HCT116 (cell line): ENCODE measurements at regions not wholly inside any gene's neighbourhood (a gene's known extent, or its start where the extent isn't known, plus 50 kb on each side); places are given as distances from the start of the nearest gene placed in this dataset.

Experiments
- ATAC-seq: fragments of 200-7000 bp; cut with Tn5 transposase; 2 replicates; pipeline ENCODE4 v1.9.1; 2020; ENCODE audit warnings: mild to moderate bottlenecking, moderate library complexity
- BruUV-seq: library from RNA; stranded (reverse); fragments of 400-500 nt; replicated peaks from 2 replicates; lab custom pipeline; 2021; lab: Mats Ljungman, UMichigan
- CTCF ChIA-PET: fragments of 300-600 bp; sonication (Branson Sonifier 250); formaldehyde crosslinking; loops from one replicate; lab custom pipeline; 2021; ENCODE audit warnings: antibody characterized with exemption; lab: Charles Lee
- POLR2A ChIA-PET: fragments of 300-600, 350-600 bp; sonication (Branson Sonifier 250); formaldehyde crosslinking; loops from one replicate; lab custom pipeline; 2021; ENCODE audit warnings: antibody characterized with exemption; lab: Charles Lee
- RAD21 ChIA-PET, 2 experiments: fragments of 300-600 bp; sonication (Branson Sonifier 250); formaldehyde crosslinking; loops; one replicate each; lab custom pipeline; 2023; ENCODE audit warnings: low total read pairs in 2 of 2; ENCODE audit not compliant: uncharacterized antibody in 2 of 2, unreplicated experiment in 2 of 2, low non-redundant PET in 1 of 2; lab: Charles Lee
- DNase-seq: peaks from one replicate; pipeline ENCODE4 v3.0.0-alpha.2; 2010; ENCODE audit warnings: low read depth, low spot score
- H2AFZ ChIP-seq: fragments of 200-600 bp; shearing (Covaris generic), sonication (generic); 2 replicates; pipeline ENCODE4 v1.6.1; 2017; ENCODE audit warnings: low read depth, mixed run types, mixed read lengths, antibody characterized with exemption, low read length; ENCODE audit not compliant: poor library complexity, severe bottlenecking
- H3K27ac ChIP-seq: 2 replicates; pipeline ENCODE4 v1.5.1; 2012; ENCODE audit warnings: low read depth, low read length
- H3K27me3 ChIP-seq: fragments of 200-600 bp; sonication (generic); 2 replicates; pipeline ENCODE4 v1.6.1; 2016; ENCODE audit warnings: mixed run types, low read length, mixed read lengths; ENCODE audit not compliant: insufficient read depth
- H3K36me3 ChIP-seq, 2 experiments: fragments of 200-500 bp in 1 of 2; fragments of 200-600 bp in 1 of 2; sonication (Bioruptor generic) in 1 of 2; sonication (generic) in 1 of 2; 2 replicates each; pipeline versions ENCODE4 v1.5.1 to v1.6.1; 2014 to 2016; ENCODE audit warnings: low read length in 2 of 2, inconsistent platforms in 1 of 2, mixed read lengths in 1 of 2, mixed run types in 1 of 2; ENCODE audit not compliant: insufficient read depth in 2 of 2, control insufficient read depth in 1 of 2
- H3K4me1 ChIP-seq, 2 experiments: fragments of 200-600 bp in 1 of 2; sonication (generic) in 1 of 2; 2 replicates each; pipeline versions ENCODE4 v1.5.1 to v1.6.1; 2012 to 2017; ENCODE audit warnings: low read length in 2 of 2, inconsistent platforms in 1 of 2, mild to moderate bottlenecking in 1 of 2, mixed read lengths in 1 of 2, mixed run types in 1 of 2, moderate library complexity in 1 of 2; ENCODE audit not compliant: insufficient read depth in 2 of 2, control insufficient read depth in 1 of 2
- H3K4me2 ChIP-seq: fragments of 200-600 bp; sonication (generic); 2 replicates; pipeline ENCODE4 v1.6.1; 2017; ENCODE audit warnings: mixed run types, low read length, mixed read lengths
- H3K4me3 ChIP-seq, 2 experiments: fragments of 200-600 bp in 1 of 2; sonication (generic) in 1 of 2; replicated peaks in 1 of 2; 2 replicates each; pipeline ENCODE4 v1.5.1; 2011 to 2016; ENCODE audit warnings: low read length in 2 of 2, control low read depth in 1 of 2, low read depth in 1 of 2, mild to moderate bottlenecking in 1 of 2, mixed read lengths in 1 of 2, mixed run types in 1 of 2
- H3K79me2 ChIP-seq: fragments of 200-600 bp; sonication (generic); 2 replicates; pipeline ENCODE4 v1.6.1; 2017; ENCODE audit warnings: mild to moderate bottlenecking, mixed run types, low read length, moderate library complexity, mixed read lengths; ENCODE audit not compliant: insufficient read depth
- H3K9ac ChIP-seq: fragments of 200-600 bp; sonication (generic); 2 replicates; pipeline ENCODE4 v1.6.1; 2016; ENCODE audit warnings: low read length, mixed read lengths
- H3K9me2 ChIP-seq: fragments of 200-600 bp; sonication (generic), shearing (Covaris generic); 2 replicates; pipeline ENCODE4 v1.6.1; 2017; ENCODE audit warnings: mixed run types, mild to moderate bottlenecking, moderate library complexity; ENCODE audit not compliant: insufficient read depth
- H3K9me3 ChIP-seq, 2 experiments: fragments of 200-500 bp in 1 of 2; fragments of 200-600 bp in 1 of 2; sonication (Bioruptor generic) in 1 of 2; sonication (generic) in 1 of 2; 2 replicates each; pipeline ENCODE4 v1.6.1; 2014 to 2017; ENCODE audit warnings: low read length in 2 of 2, mixed read lengths in 2 of 2, inconsistent platforms in 1 of 2, low read depth in 1 of 2, mild to moderate bottlenecking in 1 of 2, mixed run types in 1 of 2, moderate library complexity in 1 of 2; ENCODE audit not compliant: control insufficient read depth in 1 of 2, insufficient read depth in 1 of 2
- H4K20me1 ChIP-seq: fragments of 200-600 bp; sonication (generic), shearing (Covaris generic); 2 replicates; pipeline ENCODE4 v1.6.1; 2017; ENCODE audit warnings: mixed run types, mild to moderate bottlenecking, moderate library complexity; ENCODE audit not compliant: insufficient read depth
- CEBPB ChIP-seq: IDR thresholded peaks from 2 replicates; pipeline ENCODE4 v1.6.1; 2012; ENCODE audit warnings: low read depth
- ELF1 ChIP-seq: IDR thresholded peaks from 2 replicates; pipeline ENCODE4 v1.6.1; 2012; ENCODE audit warnings: low read depth, borderline replicate concordance
- EZH2 ChIP-seq: fragments of 200-600 bp; sonication (generic); IDR thresholded peaks from 2 replicates; pipeline ENCODE4 v1.6.1; 2017; ENCODE audit warnings: antibody characterized with exemption, mixed run types
- JUND ChIP-seq: IDR thresholded peaks from 2 replicates; pipeline ENCODE4 v1.6.1; 2012
- POLR2A ChIP-seq: IDR thresholded peaks from 2 replicates; pipeline ENCODE4 v1.7.0; 2011; ENCODE audit warnings: borderline replicate concordance; ENCODE audit not compliant: insufficient read depth, insufficient read length; ENCODE audit errors: extremely low read depth
- POLR2AphosphoS5 ChIP-seq: IDR thresholded peaks from 2 replicates; pipeline ENCODE4 v1.6.1; 2011; ENCODE audit warnings: mild to moderate bottlenecking, low read depth, low read length, moderate library complexity
- SP1 ChIP-seq: IDR thresholded peaks from 2 replicates; pipeline ENCODE4 v1.6.1; 2012; ENCODE audit warnings: low read depth
- SRF ChIP-seq: IDR thresholded peaks from 2 replicates; pipeline ENCODE4 v1.6.1; 2012; ENCODE audit warnings: low read depth
- YY1 ChIP-seq: IDR thresholded peaks from 2 replicates; pipeline ENCODE4 v1.6.1; 2011; ENCODE audit warnings: low read length, low read depth, moderate library complexity, mild to moderate bottlenecking; ENCODE audit not compliant: insufficient replicate concordance; ENCODE audit errors: extremely low read depth
- ZFX ChIP-seq: fragments of 450-650 bp; IDR thresholded peaks from 2 replicates; pipeline ENCODE4 v1.6.1; 2017
- ZNF274 ChIP-seq: fragments of 200-500 bp; sonication (Bioruptor generic); IDR thresholded peaks from 2 replicates; pipeline ENCODE4 v1.6.1; 2014; ENCODE audit warnings: mild to moderate bottlenecking, low read depth, low read length, inconsistent platforms
- intact Hi-C: fragments of 100-400 bp; cut with micrococcal nuclease; formaldehyde crosslinking; loops from 2 replicates; pipeline ENCODE4 v1.10.0; 2022
- TF ChIP-seq, protein P1 (sequence below): IDR thresholded peaks from 2 replicates; pipeline ENCODE4 v1.6.1; 2012
- TF ChIP-seq, protein P2 (sequence below), 3 experiments: fragments of 200-600 bp in 1 of 3; sonication (generic) in 1 of 3; IDR thresholded peaks in 2 of 3; conservative IDR thresholded peaks in 1 of 3; 2 replicates each; pipeline ENCODE4 v1.5.1; 2012 to 2017; ENCODE audit warnings: low read depth in 2 of 3, low read length in 2 of 3, antibody characterized with exemption in 1 of 3, borderline replicate concordance in 1 of 3, control low read depth in 1 of 3, mild to moderate bottlenecking in 1 of 3, mixed read lengths in 1 of 3, mixed run types in 1 of 3, moderate library complexity in 1 of 3; ENCODE audit not compliant: insufficient read depth in 1 of 3
- TF ChIP-seq, protein P3 (sequence below): IDR thresholded peaks from 2 replicates; pipeline ENCODE4 v1.6.1; 2011; ENCODE audit warnings: mild to moderate bottlenecking, low read length, moderate library complexity; ENCODE audit not compliant: insufficient replicate concordance; ENCODE audit errors: extremely low read depth

DNA sequence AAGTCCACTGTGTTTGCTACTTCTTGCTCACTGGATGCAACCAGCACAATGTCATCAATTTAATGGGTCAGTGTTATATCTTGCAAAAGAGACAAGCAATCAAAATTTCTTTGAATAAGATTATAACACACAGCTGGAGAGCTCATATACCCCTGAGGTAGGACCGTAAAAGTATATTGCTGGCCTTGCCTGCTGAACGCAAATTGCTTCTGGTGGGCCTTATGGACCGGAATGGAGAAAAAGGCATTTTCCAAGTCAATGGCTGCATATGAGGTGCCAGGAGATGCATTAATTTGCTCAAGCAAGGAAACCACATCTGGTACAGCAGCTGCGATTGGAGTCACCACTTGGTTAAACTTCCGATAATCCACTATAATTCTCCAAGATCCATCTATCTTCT is 119.1 kb downstream of the ZNF280B start:
- peaks cover 31% of the 10 kb centered on the region for H3K27me3 ChIP-seq
- no peak for TF ChIP-seq ZFX
- TF ChIP-seq ELF1 = no peak
- TF ChIP-seq POLR2AphosphoS5 = no peak
- no peak for TF ChIP-seq SRF
- TF ChIP-seq EZH2 = no peak
- TF ChIP-seq YY1 = no peak
- TF ChIP-seq JUND = no peak
- TF ChIP-seq, protein P1, sequence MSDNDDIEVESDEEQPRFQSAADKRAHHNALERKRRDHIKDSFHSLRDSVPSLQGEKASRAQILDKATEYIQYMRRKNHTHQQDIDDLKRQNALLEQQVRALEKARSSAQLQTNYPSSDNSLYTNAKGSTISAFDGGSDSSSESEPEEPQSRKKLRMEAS = no peak
- TF ChIP-seq CEBPB = no peak
- no peak for TF ChIP-seq POLR2A
- TF ChIP-seq, protein P2, sequence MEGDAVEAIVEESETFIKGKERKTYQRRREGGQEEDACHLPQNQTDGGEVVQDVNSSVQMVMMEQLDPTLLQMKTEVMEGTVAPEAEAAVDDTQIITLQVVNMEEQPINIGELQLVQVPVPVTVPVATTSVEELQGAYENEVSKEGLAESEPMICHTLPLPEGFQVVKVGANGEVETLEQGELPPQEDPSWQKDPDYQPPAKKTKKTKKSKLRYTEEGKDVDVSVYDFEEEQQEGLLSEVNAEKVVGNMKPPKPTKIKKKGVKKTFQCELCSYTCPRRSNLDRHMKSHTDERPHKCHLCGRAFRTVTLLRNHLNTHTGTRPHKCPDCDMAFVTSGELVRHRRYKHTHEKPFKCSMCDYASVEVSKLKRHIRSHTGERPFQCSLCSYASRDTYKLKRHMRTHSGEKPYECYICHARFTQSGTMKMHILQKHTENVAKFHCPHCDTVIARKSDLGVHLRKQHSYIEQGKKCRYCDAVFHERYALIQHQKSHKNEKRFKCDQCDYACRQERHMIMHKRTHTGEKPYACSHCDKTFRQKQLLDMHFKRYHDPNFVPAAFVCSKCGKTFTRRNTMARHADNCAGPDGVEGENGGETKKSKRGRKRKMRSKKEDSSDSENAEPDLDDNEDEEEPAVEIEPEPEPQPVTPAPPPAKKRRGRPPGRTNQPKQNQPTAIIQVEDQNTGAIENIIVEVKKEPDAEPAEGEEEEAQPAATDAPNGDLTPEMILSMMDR (IDR thresholded peaks at IDR 0.05 in 2 of 3, conservative IDR thresholded peaks at IDR 0.05 in 1 of 3; ENCODE audit: borderline replicate concordance in 1 of 3, insufficient read depth in 1 of 3, low read depth in 2 of 3, low read length in 2 of 3) = no peak
- TF ChIP-seq SP1 = no peak
- TF ChIP-seq ZNF274 = no peak
- TF ChIP-seq, protein P3, sequence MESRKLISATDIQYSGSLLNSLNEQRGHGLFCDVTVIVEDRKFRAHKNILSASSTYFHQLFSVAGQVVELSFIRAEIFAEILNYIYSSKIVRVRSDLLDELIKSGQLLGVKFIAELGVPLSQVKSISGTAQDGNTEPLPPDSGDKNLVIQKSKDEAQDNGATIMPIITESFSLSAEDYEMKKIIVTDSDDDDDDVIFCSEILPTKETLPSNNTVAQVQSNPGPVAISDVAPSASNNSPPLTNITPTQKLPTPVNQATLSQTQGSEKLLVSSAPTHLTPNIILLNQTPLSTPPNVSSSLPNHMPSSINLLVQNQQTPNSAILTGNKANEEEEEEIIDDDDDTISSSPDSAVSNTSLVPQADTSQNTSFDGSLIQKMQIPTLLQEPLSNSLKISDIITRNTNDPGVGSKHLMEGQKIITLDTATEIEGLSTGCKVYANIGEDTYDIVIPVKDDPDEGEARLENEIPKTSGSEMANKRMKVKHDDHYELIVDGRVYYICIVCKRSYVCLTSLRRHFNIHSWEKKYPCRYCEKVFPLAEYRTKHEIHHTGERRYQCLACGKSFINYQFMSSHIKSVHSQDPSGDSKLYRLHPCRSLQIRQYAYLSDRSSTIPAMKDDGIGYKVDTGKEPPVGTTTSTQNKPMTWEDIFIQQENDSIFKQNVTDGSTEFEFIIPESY = no peak
- TF ChIP-seq, all 23 proteins: peak for 0
- Histone ChIP-seq H3K27ac (no peak overlapping the region), H3K4me2 (no peak overlapping the region), H3K4me1 (no peaks in the 10 kb centered on the region), H3K9ac (no peak overlapping the region), H2AFZ (no peak overlapping the region), H3K9me2 (no peaks in the 10 kb centered on the region), H3K79me2 (no peaks in the 10 kb centered on the region), H3K36me3 (no peaks in the 10 kb centered on the region), H3K9me3 (no peaks in the 10 kb centered on the region), H3K4me3 (no peak overlapping the region), H4K20me1 (no peaks in the 10 kb centered on the region)
- intact Hi-C loops = no loop called here
- CTCF ChIA-PET = no interaction called here
- ATAC-seq (no peak), DNase-seq (no peak)
- POLR2A ChIA-PET = no interaction called here
- BruUV-seq = no TSS peak
- RAD21 ChIA-PET = no interaction called here
